A549 (cell line): ENCODE measurements at regions not wholly inside any gene's neighbourhood (a gene's known extent, or its start where the extent isn't known, plus 50 kb on each side); places are given as distances from the start of the nearest gene placed in this dataset.

Source experiments
- CTCF ChIP-seq: fragments of >200 bp; sonication (Bioruptor Twin); formaldehyde crosslinking; IDR thresholded peaks from 3 replicates; pipeline ENCODE4 v1.5.1; 2016
- ESRRA ChIP-seq: fragments of 150-350 bp; IDR thresholded peaks from 2 replicates; pipeline ENCODE4 v1.6.1; 2014; ENCODE audit warnings: mild to moderate bottlenecking, low read length, borderline replicate concordance
- KDM1A ChIP-seq: fragments of 200-600 bp; sonication (generic); IDR thresholded peaks from 2 replicates; pipeline ENCODE4 v1.6.1; 2016; ENCODE audit warnings: low read depth, mild to moderate bottlenecking
- MAFK ChIP-seq: fragments of 450-650 bp; IDR thresholded peaks from 2 replicates; pipeline ENCODE4 v1.6.1; 2014; ENCODE audit not compliant: partially characterized antibody
- SMC3 ChIP-seq: fragments of >200 bp; sonication (Bioruptor Twin); formaldehyde crosslinking; IDR thresholded peaks from 3 replicates; pipeline ENCODE4 v1.6.1; 2018; ENCODE audit warnings: inconsistent platforms

GRCh38 chr5:35415309-35415708 lies 185.0 kb upstream of the PRLR start:
- no peak for TF ChIP-seq ESRRA
- no peak for TF ChIP-seq KDM1A
- TF ChIP-seq MAFK: no peak
- no peak for TF ChIP-seq CTCF
- no peak for TF ChIP-seq SMC3
